Glutamatergic neuron (in vitro differentiated cells): ENCODE measurements at regions not wholly inside any gene's neighbourhood (a gene's known extent, or its start where the extent isn't known, plus 50 kb on each side); places are given as distances from the start of the nearest gene placed in this dataset.

ENCODE experiments used
- DNase-seq: peaks from one replicate; pipeline ENCODE4 v3.0.0; 2022
- H3K27ac Mint-ChIP-seq: one replicate; pipeline ENCODE4 v1.8.0; 2020; ENCODE audit warnings: mild to moderate bottlenecking, mixed read lengths, inconsistent platforms; ENCODE audit not compliant: unreplicated experiment
- H3K27me3 Mint-ChIP-seq: one replicate; pipeline ENCODE4 v1.8.0; 2020; ENCODE audit warnings: mild to moderate bottlenecking, moderate library complexity, mixed read lengths, inconsistent platforms; ENCODE audit not compliant: unreplicated experiment
- H3K36me3 Mint-ChIP-seq: one replicate; pipeline ENCODE4 v1.8.0; 2020; ENCODE audit warnings: mild to moderate bottlenecking, mixed read lengths, inconsistent platforms; ENCODE audit not compliant: unreplicated experiment
- H3K4me1 Mint-ChIP-seq: one replicate; pipeline ENCODE4 v1.8.0; 2020; ENCODE audit warnings: mild to moderate bottlenecking, low read depth, mixed read lengths, inconsistent platforms; ENCODE audit not compliant: unreplicated experiment
- H3K4me3 Mint-ChIP-seq: one replicate; pipeline ENCODE4 v1.8.0; 2020; ENCODE audit warnings: mild to moderate bottlenecking, mixed read lengths, inconsistent platforms; ENCODE audit not compliant: unreplicated experiment
- H3K9me3 Mint-ChIP-seq: one replicate; pipeline ENCODE4 v1.8.0; 2020; ENCODE audit warnings: mild to moderate bottlenecking, moderate library complexity, mixed read lengths, inconsistent platforms; ENCODE audit not compliant: unreplicated experiment
- CTCF ChIP-seq: fragments of 200-600 bp; sonication (generic); IDR thresholded peaks from one replicate; pipeline ENCODE4 v1.5.0; 2021; ENCODE audit not compliant: partially characterized antibody, unreplicated experiment

- no peak for DNase-seq
- no peaks in the 10 kb centered on the region for H3K9me3 Mint-ChIP-seq
- no peak overlapping the region for H3K27ac Mint-ChIP-seq
- peaks cover 4% of the 10 kb centered on the region for H3K27me3 Mint-ChIP-seq
- H3K4me3 Mint-ChIP-seq = no peak overlapping the region
- H3K4me1 Mint-ChIP-seq = peaks cover 4% of the 10 kb centered on the region
- no peak for TF ChIP-seq CTCF
- no peaks in the 10 kb centered on the region for H3K36me3 Mint-ChIP-seq
Observed at GRCh38 chr22:46040471-46041465, 63.8 kb upstream of the WNT7B start.

GRCh38 chr22:46041642-46042041, 64.7 kb upstream of the WNT7B start:
- no peaks in the 10 kb centered on the region for H3K36me3 Mint-ChIP-seq
- no peak overlapping the region for H3K27ac Mint-ChIP-seq
- no peak for TF ChIP-seq CTCF
- peaks cover 4% of the 10 kb centered on the region for H3K4me1 Mint-ChIP-seq
- H3K4me3 Mint-ChIP-seq = no peak overlapping the region
- no peaks in the 10 kb centered on the region for H3K9me3 Mint-ChIP-seq
- no peak for DNase-seq
- peaks cover 4% of the 10 kb centered on the region for H3K27me3 Mint-ChIP-seq

GRCh38 chr22:46042786-46043185, 65.8 kb upstream of the WNT7B start:
- Mint-ChIP-seq H3K27ac (no peak overlapping the region), H3K4me1 (peaks cover 2% of the 10 kb centered on the region), H3K36me3 (no peaks in the 10 kb centered on the region), H3K9me3 (no peaks in the 10 kb centered on the region), H3K4me3 (no peak overlapping the region), H3K27me3 (peaks cover 4% of the 10 kb centered on the region)
- no peak for DNase-seq
- no peak for TF ChIP-seq CTCF

GRCh38 chr22:46043339-46043738, 66.4 kb upstream of the WNT7B start:
- Mint-ChIP-seq H3K36me3 (no peaks in the 10 kb centered on the region), H3K27me3 (peaks cover 4% of the 10 kb centered on the region)
- no peak for DNase-seq

More at GRCh38 chr22:46043339-46043738, 66.4 kb upstream of the WNT7B start:
- peak overlapping the region; percentile 22 for H3K4me3 Mint-ChIP-seq
- H3K9me3 Mint-ChIP-seq = no peaks in the 10 kb centered on the region
- H3K27ac Mint-ChIP-seq = no peak overlapping the region
- H3K4me1 Mint-ChIP-seq = peaks cover 2% of the 10 kb centered on the region
- no peak for TF ChIP-seq CTCF
